H1 (cell line): ENCODE measurements at regions not wholly inside any gene's neighbourhood (a gene's known extent, or its start where the extent isn't known, plus 50 kb on each side); places are given as distances from the start of the nearest gene placed in this dataset.

Experiments
- CTCF ChIA-PET: fragments of 300-600 bp; sonication (Branson Sonifier 250); formaldehyde crosslinking; loops from one replicate; lab custom pipeline; 2021; ENCODE audit not compliant: partially characterized antibody; lab: Charles Lee
- POLR2A ChIA-PET: fragments of 300-600 bp; sonication (Branson Sonifier 250); formaldehyde crosslinking; loops from one replicate; lab custom pipeline; 2021; ENCODE audit warnings: inconsistent platforms; ENCODE audit not compliant: partially characterized antibody; lab: Charles Lee
- DNase-seq, 2 experiments: peaks; one replicate each; pipeline versions ENCODE4 v3.0.0 to v3.0.0-alpha.2; 2010 to 2022; ENCODE audit warnings: low spot score in 2 of 2, low read depth in 1 of 2, mixed read lengths in 1 of 2
- FAIRE-seq: peaks from 2 replicates; lab custom pipeline; 2011; peaks lifted over from hg19 to GRCh38; lab: Jason Lieb, UNC
- H2AFZ ChIP-seq: 2 replicates; pipeline ENCODE4 v1.8.1; 2012; ENCODE audit warnings: low read length, inconsistent platforms
- H2AK5ac ChIP-seq: 2 replicates; pipeline ENCODE4 v1.6.1; 2013; ENCODE audit warnings: low read depth, low read length
- H2BK120ac ChIP-seq: replicated peaks from 2 replicates; pipeline ENCODE3; 2013; ENCODE audit warnings: low read depth, low read length, inconsistent platforms
- H2BK12ac ChIP-seq: 2 replicates; pipeline ENCODE4 v1.6.1; 2013; ENCODE audit warnings: low read depth, low read length
- H2BK15ac ChIP-seq: 2 replicates; pipeline ENCODE4 v1.6.1; 2013; ENCODE audit warnings: low read length
- H2BK20ac ChIP-seq: 2 replicates; pipeline ENCODE4 v1.6.1; 2013; ENCODE audit warnings: low read length
- H2BK5ac ChIP-seq: 2 replicates; pipeline ENCODE4 v1.6.1; 2013; ENCODE audit warnings: low read depth, low read length
- H3K14ac ChIP-seq: 2 replicates; pipeline ENCODE4 v1.6.1; 2013; ENCODE audit warnings: inconsistent platforms; ENCODE audit not compliant: insufficient read length
- H3K18ac ChIP-seq: 2 replicates; pipeline ENCODE4 v1.6.1; 2013; ENCODE audit warnings: low read length; ENCODE audit errors: extremely low read depth
- H3K23ac ChIP-seq: 2 replicates; pipeline ENCODE4 v1.6.1; 2013; ENCODE audit warnings: inconsistent platforms; ENCODE audit not compliant: insufficient read length
- H3K23me2 ChIP-seq: 2 replicates; pipeline ENCODE4 v1.6.1; 2013; ENCODE audit warnings: low read depth, low read length
- H3K27ac ChIP-seq: 2 replicates; pipeline ENCODE4 v1.6.1; 2011; ENCODE audit warnings: low read depth, low read length, inconsistent platforms
- H3K27me3 ChIP-seq, 4 experiments: replicated peaks in 1 of 4; 1 replicate in 1 of 4; 2 replicates in 3 of 4; pipeline versions ENCODE4 v1.6.1 to v1.8.1; 2011 to 2013; ENCODE audit warnings: low read length in 3 of 4, mild to moderate bottlenecking in 3 of 4, inconsistent platforms in 2 of 4, mixed read lengths in 2 of 4, moderate library complexity in 1 of 4; ENCODE audit not compliant: control insufficient read depth in 3 of 4, insufficient read depth in 3 of 4; ENCODE audit errors: extremely low read depth in 1 of 4
- H3K36me3 ChIP-seq, 4 experiments: 2 replicates each; pipeline versions ENCODE4 v1.6.1 to v1.8.1; 2011 to 2013; ENCODE audit warnings: mild to moderate bottlenecking in 4 of 4, low read length in 3 of 4, moderate library complexity in 2 of 4, control low read depth in 1 of 4, inconsistent platforms in 1 of 4; ENCODE audit not compliant: insufficient read depth in 4 of 4, control insufficient read depth in 2 of 4
- H3K4ac ChIP-seq: replicated peaks from 2 replicates; pipeline ENCODE3; 2013; ENCODE audit warnings: low read length, low read depth, mixed read lengths, inconsistent platforms; ENCODE audit not compliant: insufficient read length
- H3K4me1 ChIP-seq, 4 experiments: replicated peaks in 1 of 4; 1 replicate in 1 of 4; 2 replicates in 3 of 4; pipeline versions ENCODE4 v1.6.1 to v1.8.1; 2011 to 2013; ENCODE audit warnings: low read length in 3 of 4, inconsistent platforms in 2 of 4, mixed read lengths in 1 of 4; ENCODE audit not compliant: insufficient read depth in 4 of 4, control insufficient read depth in 3 of 4
- H3K4me2 ChIP-seq, 2 experiments: 2 replicates each; pipeline versions ENCODE4 v1.6.1 to v1.8.1; 2011 to 2013; ENCODE audit warnings: low read depth in 2 of 2, low read length in 2 of 2, control low read depth in 1 of 2, inconsistent platforms in 1 of 2, mild to moderate bottlenecking in 1 of 2; ENCODE audit not compliant: insufficient read depth in 1 of 2
- H3K4me3 ChIP-seq, 4 experiments: fragments of 200-600, 300-600 bp in 1 of 4; sonication (generic), shearing (Covaris generic), sonication (Bioruptor Twin) in 1 of 4; 2 replicates each; pipeline versions ENCODE4 v1.5.1 to v1.8.1; 2011 to 2016; ENCODE audit warnings: low read length in 4 of 4, low read depth in 3 of 4, control low read depth in 2 of 4, inconsistent platforms in 2 of 4, mild to moderate bottlenecking in 2 of 4, mixed read lengths in 1 of 4, moderate library complexity in 1 of 4; ENCODE audit not compliant: insufficient read depth in 2 of 4; ENCODE audit errors: extremely low read depth in 1 of 4
- H3K56ac ChIP-seq: replicated peaks from 2 replicates; pipeline ENCODE3; 2013; ENCODE audit warnings: low read depth, mild to moderate bottlenecking, mixed read lengths, low read length, inconsistent platforms; ENCODE audit not compliant: insufficient read length
- H3K79me1 ChIP-seq: 2 replicates; pipeline ENCODE4 v1.6.1; 2013; ENCODE audit warnings: low read depth, low read length, control low read depth
- H3K79me2 ChIP-seq, 2 experiments: 2 replicates each; pipeline versions ENCODE4 v1.6.1 to v1.8.1; 2012 to 2013; ENCODE audit warnings: low read length in 2 of 2, mild to moderate bottlenecking in 2 of 2, inconsistent platforms in 1 of 2; ENCODE audit not compliant: insufficient read depth in 2 of 2, control insufficient read depth in 1 of 2
- H3K9ac ChIP-seq, 4 experiments: replicated peaks in 1 of 4; 1 replicate in 1 of 4; 2 replicates in 3 of 4; pipeline versions ENCODE4 v1.6.1 to v1.8.1; 2011 to 2013; ENCODE audit warnings: low read depth in 3 of 4, low read length in 3 of 4, control low read depth in 2 of 4, mild to moderate bottlenecking in 2 of 4, moderate library complexity in 2 of 4, inconsistent platforms in 1 of 4; ENCODE audit errors: extremely low read depth in 1 of 4
- H3K9me3 ChIP-seq, 2 experiments: 2 replicates each; pipeline versions ENCODE4 v1.6.1 to v1.8.1; 2012 to 2013; ENCODE audit warnings: mild to moderate bottlenecking in 2 of 2, moderate library complexity in 2 of 2, control low read depth in 1 of 2, inconsistent platforms in 1 of 2, low read depth in 1 of 2, low read length in 1 of 2, mixed read lengths in 1 of 2; ENCODE audit not compliant: insufficient read depth in 2 of 2
- H4K20me1 ChIP-seq, 2 experiments: replicated peaks in 1 of 2; 2 replicates each; pipeline versions ENCODE3 to v1.8.1; 2011 to 2013; ENCODE audit warnings: inconsistent platforms in 2 of 2, low read length in 2 of 2, mild to moderate bottlenecking in 1 of 2; ENCODE audit not compliant: insufficient read depth in 2 of 2, control insufficient read depth in 1 of 2
- H4K5ac ChIP-seq: 2 replicates; pipeline ENCODE4 v1.6.1; 2013; ENCODE audit warnings: low read length, low read depth, mixed read lengths, inconsistent platforms; ENCODE audit not compliant: insufficient read length
- H4K8ac ChIP-seq: 2 replicates; pipeline ENCODE4 v1.8.0; 2013; ENCODE audit warnings: mild to moderate bottlenecking, moderate library complexity, low read length, inconsistent platforms; ENCODE audit not compliant: insufficient read depth; ENCODE audit errors: extremely low read depth
- H4K91ac ChIP-seq: replicated peaks from 2 replicates; pipeline ENCODE3; 2013; ENCODE audit warnings: low read length, mixed read lengths, inconsistent platforms; ENCODE audit not compliant: insufficient read length
- BCL11A ChIP-seq, 2 experiments: IDR thresholded peaks; one replicate each; pipeline ENCODE4 v1.6.1; 2011; ENCODE audit warnings: low read depth in 2 of 2, low read length in 2 of 2, mild to moderate bottlenecking in 2 of 2
- CBX8 ChIP-seq: fragments of 300-800, 300-1000 bp; sonication (generic); IDR thresholded peaks from 2 replicates; pipeline ENCODE4 v1.7.1; 2016; ENCODE audit warnings: low read depth, low read length, borderline replicate concordance
- CHD1 ChIP-seq: IDR thresholded peaks from 2 replicates; pipeline ENCODE4 v1.6.1; 2012; ENCODE audit warnings: low read depth, low read length, improper control_type of control experiment
- CTBP2 ChIP-seq: IDR thresholded peaks from 2 replicates; pipeline ENCODE4 v1.7.0; 2011; ENCODE audit warnings: borderline replicate concordance, mild to moderate bottlenecking, moderate library complexity, mixed read lengths, low read length; ENCODE audit not compliant: insufficient read depth, insufficient read length
- E2F6 ChIP-seq: IDR thresholded peaks from 2 replicates; pipeline ENCODE4 v1.6.1; 2012; ENCODE audit warnings: inconsistent platforms
- FOSL1 ChIP-seq: IDR thresholded peaks from 2 replicates; pipeline ENCODE4 v1.6.1; 2011; ENCODE audit warnings: mild to moderate bottlenecking, low read depth, low read length, moderate library complexity; ENCODE audit not compliant: insufficient read depth
- GABPA ChIP-seq: IDR thresholded peaks from 2 replicates; pipeline ENCODE4 v1.6.1; 2011; ENCODE audit warnings: mild to moderate bottlenecking, low read length, moderate library complexity, borderline replicate concordance; ENCODE audit not compliant: insufficient read depth
- JUND ChIP-seq: IDR thresholded peaks from 2 replicates; pipeline ENCODE4 v1.6.1; 2011; ENCODE audit warnings: mild to moderate bottlenecking, improper control_type of control experiment, low read length
- RBBP5 ChIP-seq: IDR thresholded peaks from 2 replicates; pipeline ENCODE4 v1.7.1; 2012; ENCODE audit warnings: low read depth, mild to moderate bottlenecking, inconsistent platforms, low read length, moderate library complexity, borderline replicate concordance
- SIN3A ChIP-seq, 2 experiments: IDR thresholded peaks in 1 of 2; conservative IDR thresholded peaks in 1 of 2; 2 replicates each; pipeline ENCODE4 v1.6.1; 2011 to 2012; ENCODE audit warnings: low read length in 2 of 2, improper control_type of control experiment in 1 of 2, low read depth in 1 of 2, mild to moderate bottlenecking in 1 of 2
- SIX5 ChIP-seq: IDR thresholded peaks from 2 replicates; pipeline ENCODE4 v1.6.1; 2011; ENCODE audit warnings: mild to moderate bottlenecking, low read depth, low read length
- SP2 ChIP-seq: IDR thresholded peaks from 2 replicates; pipeline ENCODE4 v1.6.1; 2012; ENCODE audit warnings: mild to moderate bottlenecking, low read length, inconsistent platforms
- SP4 ChIP-seq: IDR thresholded peaks from 2 replicates; pipeline ENCODE4 v1.6.1; 2012; ENCODE audit warnings: low read length, inconsistent platforms
- TCF12 ChIP-seq: IDR thresholded peaks from 2 replicates; pipeline ENCODE4 v1.6.1; 2011; ENCODE audit warnings: low read depth, mild to moderate bottlenecking, low read length
- WGBS, 2 experiments: shearing (Covaris generic) in 1 of 2; methylation state at CpG; one replicate each; pipeline versions ENCODE4 v1.1.6 to v1.1.7; 2013 to 2015; ENCODE audit warnings: low lambda C conversion rate in 2 of 2, mixed read lengths in 2 of 2, inconsistent platforms in 1 of 2, low coverage in 1 of 2, missing lambda C conversion rate in 1 of 2; ENCODE audit not compliant: insufficient replicate concordance in 2 of 2, insufficient coverage in 1 of 2, insufficient read length in 1 of 2; ENCODE audit errors: extremely low coverage in 1 of 2, missing lambda C conversion rate in 1 of 2; 5-methylcytosine and 5-hydroxymethylcytosine counted together

DNA sequence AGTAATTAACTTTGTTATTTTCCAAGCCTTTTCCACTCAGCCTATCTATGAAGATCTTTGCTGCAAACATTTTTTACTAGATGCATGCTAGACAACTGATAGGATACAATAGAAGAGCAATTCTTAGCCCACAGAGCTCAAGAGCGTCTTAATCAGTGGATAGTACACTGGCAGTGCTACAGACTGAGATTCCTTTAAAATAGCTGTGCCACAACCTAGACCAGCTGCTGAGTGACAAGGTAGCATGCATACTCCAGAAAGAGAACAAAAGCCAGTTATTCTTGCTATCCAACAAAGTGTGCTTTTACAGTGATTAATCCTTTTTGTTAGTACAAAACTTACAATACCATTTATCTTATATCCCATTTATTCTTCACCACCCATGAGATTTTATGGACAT, 507.9 kb upstream of the SYT4 start:
- H3K4me1 ChIP-seq: no peaks in the 10 kb centered on the region
- no peaks in the 10 kb centered on the region; a peak in 1 of 7 replicates for H3K27me3 ChIP-seq
- H3K36me3 ChIP-seq: no peaks in the 10 kb centered on the region
- no peak overlapping the region for H2AK5ac ChIP-seq
- no peak overlapping the region for H2BK120ac ChIP-seq
- H4K8ac ChIP-seq: no peak overlapping the region
- H4K91ac ChIP-seq: no peak overlapping the region
- POLR2A ChIA-PET: no interaction called here
- FAIRE-seq: no peak
- no peak overlapping the region for H3K56ac ChIP-seq
- no peak overlapping the region for H3K9ac ChIP-seq
- H3K27ac ChIP-seq: no peak overlapping the region
- 100% methylated on average over 1 of the region's 1 CpG; no CpG with 5 or more reads in 1 of the 2 experiments for WGBS, 2 experiments
- no peak for DNase-seq
- H4K20me1 ChIP-seq: no peaks in the 10 kb centered on the region
- no peak overlapping the region for H2AFZ ChIP-seq
- H3K23ac ChIP-seq: no peak overlapping the region
- no peak overlapping the region for H3K4me2 ChIP-seq
- H3K79me1 ChIP-seq: no peaks in the 10 kb centered on the region
- H3K23me2 ChIP-seq: no peaks in the 10 kb centered on the region
- H3K14ac ChIP-seq: no peak overlapping the region
- no peak overlapping the region for H2BK15ac ChIP-seq
- no peak overlapping the region for H2BK20ac ChIP-seq
- H4K5ac ChIP-seq: no peak overlapping the region
- CTCF ChIA-PET: no interaction called here
- no peak overlapping the region for H2BK5ac ChIP-seq
- H3K9me3 ChIP-seq: no peaks in the 10 kb centered on the region
- no peak overlapping the region for H3K4ac ChIP-seq
- no peaks in the 10 kb centered on the region for H3K79me2 ChIP-seq
- H3K18ac ChIP-seq: no peak overlapping the region
- no peak overlapping the region for H2BK12ac ChIP-seq
- H3K4me3 ChIP-seq: no peak overlapping the region
- TF ChIP-seq FOSL1 (no peak), SP4 (no peak), SP2 (no peak), CBX8 (no peak), RBBP5 (no peak), SIN3A (conservative IDR thresholded peaks at IDR 0.05 in 1 of 2, IDR thresholded peaks at IDR 0.05 in 1 of 2; ENCODE audit: low read depth in 1 of 2, low read length in 2 of 2) (no peak), CTBP2 (no peak), GABPA (no peak), SIX5 (no peak), BCL11A (IDR thresholded peaks at IDR 0.05; ENCODE audit: low read depth in 2 of 2, low read length in 2 of 2) (no peak), E2F6 (no peak), TCF12 (no peak), JUND (no peak), CHD1 (no peak)
